ENCODE measurements at regions not wholly inside any gene's neighbourhood (a gene's known extent, or its start where the extent isn't known, plus 50 kb on each side); places are given as distances from the start of the nearest gene placed in this dataset.

- TF ChIP-seq CTCF (IDR thresholded peaks at IDR 0.05; ENCODE audit: extremely low read depth in 1 of 2, insufficient read depth in 1 of 2, low read depth in 1 of 2, low read length in 2 of 2) (peak; percentile 43 to 46), POLR2A (IDR thresholded peaks at IDR 0.05; ENCODE audit: low read depth, low read length) (no peak), FOS (IDR thresholded peaks at IDR 0.05; ENCODE audit: borderline replicate concordance, insufficient read depth, low read length) (peak; percentile 99), MYC (IDR thresholded peaks at IDR 0.05; ENCODE audit: low read depth, low read length) (no peak), JUN (IDR thresholded peaks at IDR 0.05; ENCODE audit: borderline replicate concordance, insufficient read depth, insufficient read length, low read depth) (peak; percentile 3), EZH2 (IDR thresholded peaks at IDR 0.05; ENCODE audit: borderline replicate concordance, low read depth, low read length, severe bottlenecking) (no peak), MAX (IDR thresholded peaks at IDR 0.05; ENCODE audit: insufficient read depth, insufficient read length) (no peak)
Measured at GRCh38 chr5:135208903-135209721, 175.1 kb upstream of the PITX1 start.
